ENCODE measurements at regions not wholly inside any gene's neighbourhood (a gene's known extent, or its start where the extent isn't known, plus 50 kb on each side); places are given as distances from the start of the nearest gene placed in this dataset.

DNA sequence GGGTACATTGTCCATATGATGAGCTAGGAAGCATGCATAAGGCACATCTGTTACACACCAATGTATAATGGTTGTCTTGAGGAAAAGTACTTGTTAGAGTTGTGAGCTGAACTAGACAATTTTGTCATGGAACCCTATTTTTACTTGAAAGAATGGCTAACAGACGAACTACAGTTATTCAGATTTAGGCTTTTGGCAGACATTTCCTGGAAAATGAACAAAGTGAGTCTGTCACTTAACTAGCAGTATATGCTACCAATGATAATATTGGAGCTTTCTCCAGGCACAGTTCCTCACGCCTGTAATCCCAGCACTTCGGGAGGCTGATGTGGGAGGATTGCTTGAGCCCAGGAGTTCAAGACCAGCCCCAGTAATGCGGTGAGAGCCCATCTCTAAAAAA lies 61.9 kb upstream of the SLC25A43 start:
- Mint-ChIP-seq H3K27me3 (ENCODE audit: low read depth) (peaks cover 3% of the 10 kb centered on the region), H3K9me3 (ENCODE audit: low read depth) (peaks cover 19% of the 10 kb centered on the region), H3K4me3 (ENCODE audit: unreplicated experiment) (no peak overlapping the region), H3K36me3 (ENCODE audit: low read depth) (no peaks in the 10 kb centered on the region), H3K4me1 (ENCODE audit: low read depth) (no peaks in the 10 kb centered on the region), H3K27ac (ENCODE audit: unreplicated experiment) (no peak overlapping the region)
- TF ChIP-seq, protein P1, sequence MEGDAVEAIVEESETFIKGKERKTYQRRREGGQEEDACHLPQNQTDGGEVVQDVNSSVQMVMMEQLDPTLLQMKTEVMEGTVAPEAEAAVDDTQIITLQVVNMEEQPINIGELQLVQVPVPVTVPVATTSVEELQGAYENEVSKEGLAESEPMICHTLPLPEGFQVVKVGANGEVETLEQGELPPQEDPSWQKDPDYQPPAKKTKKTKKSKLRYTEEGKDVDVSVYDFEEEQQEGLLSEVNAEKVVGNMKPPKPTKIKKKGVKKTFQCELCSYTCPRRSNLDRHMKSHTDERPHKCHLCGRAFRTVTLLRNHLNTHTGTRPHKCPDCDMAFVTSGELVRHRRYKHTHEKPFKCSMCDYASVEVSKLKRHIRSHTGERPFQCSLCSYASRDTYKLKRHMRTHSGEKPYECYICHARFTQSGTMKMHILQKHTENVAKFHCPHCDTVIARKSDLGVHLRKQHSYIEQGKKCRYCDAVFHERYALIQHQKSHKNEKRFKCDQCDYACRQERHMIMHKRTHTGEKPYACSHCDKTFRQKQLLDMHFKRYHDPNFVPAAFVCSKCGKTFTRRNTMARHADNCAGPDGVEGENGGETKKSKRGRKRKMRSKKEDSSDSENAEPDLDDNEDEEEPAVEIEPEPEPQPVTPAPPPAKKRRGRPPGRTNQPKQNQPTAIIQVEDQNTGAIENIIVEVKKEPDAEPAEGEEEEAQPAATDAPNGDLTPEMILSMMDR (IDR thresholded peaks at IDR 0.05), result no peak
- no peak for DNase-seq (ENCODE audit: low spot score)

GRCh38 chrX:119340606-119341205 lies 58.4 kb upstream of the SLC25A43 start:
- peaks cover 12% of the 10 kb centered on the region for H3K27me3 Mint-ChIP-seq (ENCODE audit: low read depth)
- H3K36me3 Mint-ChIP-seq (ENCODE audit: low read depth), result peaks cover 2% of the 10 kb centered on the region
- H3K4me1 Mint-ChIP-seq (ENCODE audit: low read depth), result no peaks in the 10 kb centered on the region
- no peak overlapping the region for H3K27ac Mint-ChIP-seq (ENCODE audit: unreplicated experiment)
- TF ChIP-seq, protein P1 (IDR thresholded peaks at IDR 0.05), result no peak
- H3K9me3 Mint-ChIP-seq (ENCODE audit: low read depth), result peaks cover 21% of the 10 kb centered on the region
- DNase-seq (ENCODE audit: low spot score), result no peak
- no peak overlapping the region for H3K4me3 Mint-ChIP-seq (ENCODE audit: unreplicated experiment)

GRCh38 chrX:119343856-119344255 lies 55.3 kb upstream of the SLC25A43 start:
- H3K27me3 Mint-ChIP-seq (ENCODE audit: low read depth), result peaks cover 21% of the 10 kb centered on the region
- no peaks in the 10 kb centered on the region for H3K4me1 Mint-ChIP-seq (ENCODE audit: low read depth)

More at GRCh38 chrX:119343856-119344255, 55.3 kb upstream of the SLC25A43 start:
- Mint-ChIP-seq H3K36me3 (ENCODE audit: low read depth) (peaks cover 2% of the 10 kb centered on the region), H3K27ac (ENCODE audit: unreplicated experiment) (no peak overlapping the region), H3K9me3 (ENCODE audit: low read depth) (peaks cover 16% of the 10 kb centered on the region), H3K4me3 (ENCODE audit: unreplicated experiment) (no peak overlapping the region)
- no peak for DNase-seq (ENCODE audit: low spot score)
- TF ChIP-seq, protein P1 (IDR thresholded peaks at IDR 0.05), result no peak

Measured in chondrocyte (in vitro differentiated cells).